GM18907 (cell line): ENCODE measurements at regions not wholly inside any gene's neighbourhood (a gene's known extent, or its start where the extent isn't known, plus 50 kb on each side); places are given as distances from the start of the nearest gene placed in this dataset.
"Not testable (repeated sequence)": the region's sequence is repeated elsewhere in the genome, so short reads cannot be mapped to it uniquely, and the experiment has no call there.

ENCODE experiments used
- ATAC-seq: cut with Tn5 transposase; IDR thresholded peaks from one replicate; pipeline ENCODE4 v1.9.1; 2021; ENCODE audit warnings: mild to moderate bottlenecking, moderate library complexity; ENCODE audit not compliant: unreplicated experiment

DNA sequence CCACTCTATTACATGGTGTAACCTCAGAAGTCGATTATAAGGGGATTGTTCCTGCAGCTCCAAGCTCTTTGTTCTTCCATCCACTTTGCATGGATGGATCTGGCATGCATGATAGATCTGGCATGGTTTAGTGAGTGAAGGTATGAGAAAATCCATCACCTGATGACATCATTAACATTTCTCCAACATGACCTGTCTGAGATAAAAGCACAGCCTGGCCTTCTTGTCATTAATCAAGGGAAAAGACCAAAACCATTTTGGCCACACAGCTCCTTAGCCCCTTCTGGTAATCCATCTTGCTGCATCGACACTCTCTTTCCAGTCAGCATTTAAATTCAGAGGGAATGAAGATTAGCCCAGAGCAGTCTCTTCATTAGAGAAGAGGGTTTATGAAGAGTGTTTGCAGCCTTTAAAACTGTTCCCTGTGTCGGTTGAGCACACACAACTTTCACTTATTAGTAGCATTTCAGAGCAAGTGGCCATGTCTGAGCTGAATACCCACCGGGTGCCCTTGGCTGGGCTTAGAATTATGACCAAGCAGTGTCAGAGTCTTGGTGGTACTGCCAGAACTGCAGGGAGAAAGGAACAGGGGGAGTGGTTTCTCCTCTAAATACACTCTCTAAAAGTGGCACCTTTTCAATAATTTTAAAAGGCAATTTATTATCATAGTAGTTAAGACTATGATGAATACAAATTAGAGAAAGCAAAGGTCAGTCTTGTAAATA, 246.0 kb downstream of the HAPSTR1 start:
- no peak for ATAC-seq

DNA sequence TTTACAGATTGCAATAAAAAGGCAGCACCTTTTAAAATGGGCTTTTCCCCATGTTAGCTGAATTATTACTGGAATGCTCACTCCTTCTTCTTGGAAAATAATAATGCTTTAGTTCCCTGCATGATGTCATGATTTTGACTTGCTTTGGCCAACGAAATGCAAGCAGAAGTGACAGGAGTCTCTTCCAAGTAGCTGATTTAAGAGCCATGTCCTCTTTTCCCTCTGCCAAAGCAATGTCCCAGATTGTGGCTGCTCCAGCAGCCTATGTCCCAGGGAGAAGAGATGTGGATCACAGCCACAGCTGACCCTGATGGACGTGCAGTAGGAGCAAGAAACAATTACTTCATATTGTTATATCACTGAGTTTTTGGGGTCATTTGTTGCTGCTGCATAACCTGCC, 246.6 kb downstream of the HAPSTR1 start:
- no peak for ATAC-seq

DNA sequence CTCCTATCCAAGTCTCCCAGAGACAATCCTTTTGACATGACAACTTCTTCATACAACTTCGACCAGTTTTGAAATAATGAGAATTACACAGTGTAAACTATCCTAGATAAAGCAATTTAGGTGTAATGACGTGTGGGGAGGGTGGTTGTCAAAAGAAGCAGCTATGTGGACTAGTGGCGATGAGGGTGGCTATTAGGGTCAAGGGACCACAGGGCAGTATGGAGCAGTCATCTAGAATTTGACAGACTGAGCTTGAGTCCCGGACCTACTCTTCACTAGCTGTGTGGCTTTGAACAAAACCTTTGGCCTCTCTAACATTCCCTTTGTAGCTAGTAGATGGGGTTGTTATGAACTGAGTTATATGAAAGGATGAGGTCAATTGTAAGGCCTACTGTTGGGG, 247.1 kb downstream of the HAPSTR1 start:
- ATAC-seq: no peak

DNA sequence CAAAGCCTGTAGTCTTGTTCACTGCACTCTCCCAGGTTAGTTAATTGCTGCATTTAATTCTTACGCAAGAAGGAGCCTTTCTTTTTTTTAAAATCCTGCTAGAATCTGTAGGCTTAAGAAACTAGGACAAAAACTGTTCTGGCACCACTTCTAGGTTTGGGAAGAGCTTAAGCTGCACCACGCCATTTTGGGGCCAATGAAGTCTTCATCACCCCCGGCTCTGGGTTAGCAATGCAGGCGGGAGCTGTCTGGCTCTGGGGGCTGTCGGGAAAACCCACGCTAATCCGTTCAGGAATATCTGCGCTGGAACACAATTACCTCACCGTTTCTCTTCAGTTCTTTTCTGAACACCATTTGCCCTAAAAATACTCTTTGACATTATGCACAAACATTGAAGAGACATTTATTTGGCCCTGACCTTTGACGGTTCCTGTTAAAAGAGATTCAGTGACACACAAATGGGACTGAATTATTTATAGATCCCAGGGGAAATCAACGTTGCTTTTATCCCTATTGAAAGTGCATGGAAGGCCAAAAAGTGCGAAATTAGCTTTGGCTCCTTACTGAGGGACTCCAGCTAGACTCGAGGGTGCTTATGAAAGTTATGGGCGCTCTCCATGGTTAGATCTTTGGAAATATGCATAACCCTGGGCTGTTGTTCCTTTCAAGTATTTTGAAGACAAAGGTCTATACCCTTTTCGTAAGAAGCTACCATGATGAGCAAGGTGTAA, 249.2 kb downstream of the HAPSTR1 start:
- ATAC-seq: no peak

DNA sequence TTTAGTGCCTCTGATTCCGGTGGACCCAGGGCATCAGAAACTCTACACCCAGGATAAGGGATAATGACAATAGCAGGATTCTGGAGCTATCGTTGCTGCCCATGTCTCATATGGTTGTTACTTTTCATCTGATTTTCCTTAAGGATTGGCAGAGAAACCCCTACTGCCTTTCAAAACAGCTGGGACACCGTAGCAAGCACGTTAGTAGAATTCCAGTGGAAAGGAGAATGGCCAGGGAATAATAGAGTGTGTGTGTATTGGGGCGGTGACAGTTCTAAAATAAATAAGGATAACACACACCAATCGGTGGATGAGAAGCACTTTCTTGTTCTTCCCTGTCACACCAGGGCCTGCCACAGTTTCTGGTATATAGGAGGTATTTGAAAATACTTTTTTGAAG, 251.8 kb downstream of the HAPSTR1 start:
- ATAC-seq: no peak

DNA sequence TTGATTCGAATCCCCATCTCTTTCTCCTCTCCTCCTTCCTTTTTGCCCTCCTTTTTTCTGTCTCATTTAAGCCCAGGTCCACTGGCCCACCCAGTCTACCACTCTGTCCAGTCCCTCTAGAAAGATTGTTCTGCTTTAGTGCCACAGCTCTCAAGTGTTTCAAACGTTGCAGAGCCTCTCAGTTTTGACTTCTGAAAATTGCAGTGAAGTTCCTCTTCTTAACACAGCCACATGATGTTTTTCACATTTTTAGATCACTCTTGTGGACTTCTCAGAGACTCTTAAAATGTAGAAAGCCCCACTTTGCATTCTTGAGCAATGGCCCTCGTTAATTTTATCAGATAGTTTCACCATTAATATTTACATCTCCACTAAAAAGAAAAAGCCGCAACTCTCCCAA, 253.1 kb downstream of the HAPSTR1 start:
- no peak for ATAC-seq

DNA sequence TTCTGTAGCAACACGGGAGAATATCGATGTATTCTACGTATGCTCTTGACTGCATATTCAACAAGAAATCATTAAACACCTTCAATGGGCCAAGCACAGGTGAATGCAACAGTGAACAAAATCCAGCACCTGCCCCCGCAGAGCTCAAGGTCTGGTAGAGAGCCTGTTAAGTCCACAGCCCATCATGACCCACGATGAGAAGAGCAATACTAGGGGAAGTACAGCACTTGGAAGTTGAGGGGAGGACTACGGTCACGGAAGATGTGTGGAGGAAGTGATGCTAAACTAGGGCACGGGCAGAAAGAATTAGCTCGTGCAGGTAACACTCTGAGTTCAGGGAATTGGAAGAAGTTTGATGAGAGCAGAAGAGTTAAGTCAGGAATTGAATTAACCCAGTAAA, 253.6 kb downstream of the HAPSTR1 start:
- no peak for ATAC-seq

DNA sequence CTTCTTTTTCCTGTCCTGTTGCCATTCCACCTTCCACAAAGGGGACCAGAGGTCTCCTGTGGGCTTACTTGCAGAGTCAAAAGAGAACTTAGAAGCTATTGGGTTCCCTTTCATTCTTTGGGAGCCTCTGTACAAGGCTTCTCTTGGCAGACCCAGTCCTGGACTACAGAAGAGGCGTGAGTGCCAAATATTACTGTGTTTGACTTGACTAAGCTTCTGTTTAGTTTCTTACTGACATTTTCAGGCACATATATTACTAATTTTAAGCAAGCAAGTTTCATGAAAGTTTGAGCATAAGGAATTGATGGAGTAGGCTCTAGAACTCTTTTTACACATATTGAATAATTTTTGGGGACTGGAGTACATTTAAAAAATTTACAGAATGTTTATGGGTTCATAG, 254.4 kb downstream of the HAPSTR1 start:
- no peak for ATAC-seq

DNA sequence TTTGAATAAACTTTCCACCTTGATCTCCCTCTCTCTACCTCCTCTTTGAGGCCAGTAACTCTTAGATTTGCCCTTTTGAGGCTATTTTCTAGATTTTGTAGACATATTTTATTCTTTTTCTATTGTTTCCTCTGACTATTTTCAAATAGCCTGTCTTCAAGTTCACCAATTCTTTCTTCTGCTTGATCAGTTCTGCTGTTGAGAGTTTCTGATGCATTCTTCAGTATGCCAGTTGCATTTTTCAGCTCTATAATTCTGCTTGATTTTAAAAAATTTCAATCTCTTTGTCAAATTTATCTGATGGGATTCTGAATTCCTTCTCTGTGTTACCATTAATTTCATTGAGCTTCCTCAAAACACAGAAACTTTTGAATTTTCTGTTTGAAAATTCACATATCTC, 257.5 kb downstream of the HAPSTR1 start:
- ATAC-seq: no peak

DNA sequence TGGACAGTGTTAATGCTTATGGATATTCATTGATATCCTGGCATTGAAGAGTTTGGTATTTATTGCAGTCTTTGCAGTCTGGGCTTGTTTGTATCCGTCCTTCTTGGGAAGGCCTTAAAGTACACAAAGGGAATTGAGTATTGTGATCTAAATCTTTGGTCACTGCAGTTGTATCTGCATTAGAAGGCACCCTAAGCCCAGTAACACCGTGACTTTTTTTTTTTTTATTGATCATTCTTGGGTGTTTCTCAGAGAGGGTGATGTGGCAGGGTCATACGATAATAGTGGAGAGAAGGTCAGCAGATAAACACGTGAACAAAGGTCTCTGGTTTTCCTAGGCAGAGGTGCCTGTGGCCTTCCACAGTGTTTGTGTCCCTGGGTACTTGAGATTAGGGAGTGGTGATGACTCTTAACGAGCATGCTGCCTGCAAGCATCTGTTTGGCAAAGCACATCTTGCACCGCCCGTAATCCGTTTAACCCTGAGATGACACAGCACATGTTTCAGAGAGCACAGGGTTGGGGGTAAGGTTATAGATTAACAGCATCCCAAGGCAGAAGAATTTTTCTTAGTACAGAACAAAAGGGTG, 258.0 kb downstream of the HAPSTR1 start:
- ATAC-seq: not testable (repeated sequence)

DNA sequence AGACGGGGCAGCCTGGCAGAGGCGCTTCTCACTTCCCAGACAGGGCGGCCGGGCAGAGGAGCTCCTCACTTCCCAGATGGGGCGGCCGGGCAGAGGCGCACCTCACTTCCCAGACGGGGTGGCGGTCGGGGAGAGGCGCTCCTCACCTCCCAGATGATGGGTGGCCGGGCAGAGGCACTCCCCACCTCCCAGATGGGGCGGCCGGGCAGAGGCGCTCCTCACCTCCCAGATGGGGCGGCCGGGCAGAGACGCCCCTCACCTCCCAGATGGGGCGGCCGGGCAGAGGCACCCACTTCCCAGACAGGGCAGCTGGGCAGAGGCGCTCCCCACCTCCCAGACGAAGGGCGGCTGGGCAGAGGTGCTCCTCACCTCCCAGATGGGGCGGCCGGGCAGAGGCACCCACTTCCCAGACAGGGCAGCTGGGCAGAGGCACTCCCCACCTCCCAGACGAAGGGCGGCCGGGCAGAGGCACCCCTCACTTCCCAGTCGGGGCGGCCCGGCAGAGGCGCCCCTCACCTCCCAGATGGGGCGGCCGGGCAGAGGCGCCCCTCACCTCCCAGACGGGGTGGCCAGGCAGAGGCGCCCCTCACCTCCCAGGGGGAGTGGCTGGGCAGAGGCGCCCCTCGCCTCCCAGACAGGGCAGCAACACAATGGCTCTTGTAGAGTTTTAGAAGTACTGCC, 258.8 kb downstream of the HAPSTR1 start:
- not testable (repeated sequence) for ATAC-seq

DNA sequence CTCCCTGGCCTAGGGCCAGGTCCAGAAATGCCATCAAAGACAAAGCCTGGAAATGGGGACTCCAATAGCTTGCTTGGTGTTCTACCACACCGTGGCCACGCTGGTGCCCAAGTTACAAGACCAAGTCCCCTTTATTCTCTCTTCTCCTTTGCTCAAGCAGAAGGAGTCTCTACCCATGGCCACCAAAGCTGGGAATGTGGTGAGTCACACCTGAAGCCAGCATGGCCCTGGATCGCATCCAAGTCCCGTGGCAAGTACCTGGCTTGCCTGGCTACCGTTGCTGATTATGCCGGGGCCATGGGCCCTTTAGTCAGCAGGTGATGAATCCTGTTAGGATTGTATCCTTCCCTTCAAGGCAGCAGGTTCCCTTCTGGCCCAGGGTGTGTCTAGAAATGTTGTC, 260.0 kb downstream of the HAPSTR1 start:
- ATAC-seq: no peak

DNA sequence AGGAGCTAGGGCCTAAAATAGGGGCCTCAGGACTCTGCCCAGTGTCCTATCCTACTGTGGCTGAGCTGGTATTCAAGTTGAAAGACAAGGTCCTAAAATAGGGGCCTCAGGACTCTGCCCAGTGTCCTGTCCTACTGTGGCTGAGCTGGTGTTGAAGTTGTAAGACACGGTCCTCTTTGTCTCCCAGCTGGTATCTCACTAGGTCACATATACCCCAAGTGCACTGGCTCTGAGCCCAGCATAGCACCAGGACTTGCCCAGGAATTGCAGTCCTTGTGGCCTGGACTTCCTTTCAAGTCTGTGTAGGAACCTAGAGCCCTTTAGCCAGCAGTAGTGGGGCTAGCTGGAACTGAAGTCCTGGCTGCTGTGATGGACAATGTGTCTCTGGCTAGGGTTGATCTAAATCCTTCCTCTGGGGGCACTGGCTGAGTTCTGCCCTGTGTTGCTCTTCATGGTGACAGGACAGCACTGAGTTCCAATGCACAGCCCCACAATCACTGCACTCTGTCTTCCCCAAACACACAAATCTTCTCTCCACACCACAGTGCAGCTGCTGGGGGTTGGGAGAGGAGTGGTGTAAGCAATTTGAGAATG, 260.5 kb downstream of the HAPSTR1 start:
- no peak for ATAC-seq

DNA sequence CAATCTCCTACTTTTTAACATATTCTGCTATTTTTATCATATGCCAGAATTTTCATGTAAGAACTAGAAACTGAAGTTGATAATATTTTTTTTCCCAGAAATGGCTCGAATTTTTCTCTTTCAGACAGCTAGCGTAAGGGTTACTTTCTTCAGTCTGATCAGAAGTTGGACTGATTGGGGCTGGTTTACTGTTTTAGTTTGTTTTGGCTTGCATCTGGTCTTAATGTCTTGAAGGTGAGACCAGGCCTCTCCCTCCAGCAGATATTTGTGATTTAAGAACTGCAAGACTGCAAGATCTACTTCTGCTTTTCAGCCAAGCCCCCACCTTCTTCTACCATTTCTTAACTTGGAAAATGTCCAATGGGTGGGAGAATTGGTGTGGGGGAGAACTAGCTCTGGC, 266.4 kb downstream of the HAPSTR1 start:
- ATAC-seq: no peak

DNA sequence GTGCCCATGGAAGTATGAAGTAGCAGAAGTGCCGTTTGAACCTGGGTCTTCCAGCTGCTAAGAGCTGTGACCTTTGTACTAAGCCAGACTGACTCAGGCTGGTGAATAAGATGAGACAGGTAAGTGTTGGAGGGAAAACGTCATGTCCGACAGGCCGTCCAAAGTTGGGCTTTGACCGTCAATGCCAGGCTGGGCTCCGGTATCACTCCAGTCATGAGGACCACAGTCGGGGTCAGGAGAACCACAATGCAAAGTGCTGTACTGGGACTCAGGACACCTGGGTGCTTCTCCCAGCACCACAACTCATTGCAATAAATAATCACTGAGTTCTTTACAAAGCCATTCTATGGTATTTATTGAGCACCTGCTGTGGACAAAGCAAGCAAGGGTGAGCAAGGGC, 268.6 kb downstream of the HAPSTR1 start:
- ATAC-seq: no peak

DNA sequence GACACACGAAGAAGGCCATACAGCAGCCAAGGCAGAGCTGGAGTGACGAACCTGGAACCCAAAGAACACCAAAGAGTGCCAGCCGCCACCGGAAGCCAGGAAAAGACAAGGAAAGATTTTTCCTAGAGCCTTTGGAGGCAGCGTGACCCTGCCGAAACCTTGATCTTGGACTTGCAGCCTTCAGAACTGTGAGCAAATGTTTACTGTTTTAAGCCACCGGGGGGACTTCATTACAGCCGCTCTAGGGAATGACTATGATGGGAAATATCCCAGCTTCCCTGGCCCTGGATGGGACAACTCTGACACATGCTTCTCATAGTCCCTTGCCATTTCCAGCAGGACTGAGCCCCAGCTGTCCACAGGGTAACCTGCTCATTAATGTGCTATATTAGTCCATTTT, 270.6 kb downstream of the HAPSTR1 start:
- ATAC-seq: no peak

DNA sequence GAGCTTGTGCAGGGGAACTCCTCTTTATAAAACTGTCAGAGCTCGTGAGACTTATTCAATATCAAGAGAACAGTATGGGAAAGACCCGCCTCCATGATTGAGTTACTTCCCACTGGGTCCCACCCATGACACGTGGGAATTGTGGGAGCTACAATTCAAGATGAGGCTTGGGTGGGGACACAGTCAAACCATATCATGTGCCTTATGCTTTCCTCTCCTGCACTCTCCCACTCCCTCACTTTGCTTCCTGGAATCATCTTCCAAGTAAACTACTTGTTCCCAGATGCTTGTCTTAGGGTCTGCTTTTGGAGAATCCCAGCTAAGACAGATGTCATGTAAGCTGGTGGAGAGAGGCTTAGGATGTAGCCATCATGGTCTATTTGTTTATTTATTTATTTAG, 271.2 kb downstream of the HAPSTR1 start:
- ATAC-seq: no peak

DNA sequence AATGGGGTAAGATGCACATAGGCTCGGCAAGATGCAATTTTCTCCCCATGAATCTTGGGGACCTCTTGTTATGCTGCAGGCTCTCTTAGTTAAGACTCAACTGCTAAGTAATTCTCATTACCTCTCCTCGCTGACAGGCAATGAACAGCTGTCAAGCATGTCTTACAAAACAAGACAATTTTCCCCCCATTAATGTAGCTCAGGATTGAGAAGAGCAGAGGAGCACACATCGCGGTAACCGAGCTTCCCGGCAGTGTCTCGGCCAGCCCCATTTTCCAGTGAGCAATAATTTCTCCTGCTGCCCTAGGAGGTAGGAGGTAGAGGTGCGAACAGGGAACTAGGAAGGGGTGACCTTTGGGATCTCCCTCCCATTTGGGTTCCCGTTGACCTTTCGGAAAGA, 272.1 kb downstream of the HAPSTR1 start:
- ATAC-seq: no peak

DNA sequence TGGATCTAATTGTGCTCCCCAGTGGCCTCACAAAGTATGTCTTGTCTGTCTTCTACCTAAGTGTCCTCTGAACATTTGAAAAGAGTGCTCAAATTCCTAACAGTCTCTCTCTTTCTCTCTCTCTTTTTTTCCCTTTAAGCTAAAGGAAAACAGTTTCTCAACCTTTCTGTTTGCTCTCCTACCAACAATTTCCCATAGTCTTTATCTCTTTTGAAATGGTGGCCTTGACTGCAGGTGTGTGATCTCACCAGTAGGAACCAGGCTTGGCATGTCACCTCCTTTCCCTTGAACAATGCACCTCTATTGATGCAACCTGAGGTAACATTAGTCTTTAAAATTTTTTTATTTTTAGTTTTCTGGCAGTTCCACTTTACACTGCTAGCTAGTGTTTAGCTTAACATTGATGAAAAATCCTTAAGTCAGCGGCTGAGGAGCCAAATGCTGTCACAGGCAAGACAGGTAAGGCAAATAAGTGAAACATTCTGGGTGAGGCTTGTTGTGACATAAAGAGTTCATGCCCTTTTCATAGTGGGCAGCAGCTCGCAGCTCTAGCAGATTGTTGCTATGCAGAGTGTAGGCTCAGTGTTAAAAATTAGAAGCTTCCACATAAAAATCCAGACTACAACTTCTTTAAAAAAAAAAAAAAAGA, 273.4 kb downstream of the HAPSTR1 start:
- no peak for ATAC-seq

DNA sequence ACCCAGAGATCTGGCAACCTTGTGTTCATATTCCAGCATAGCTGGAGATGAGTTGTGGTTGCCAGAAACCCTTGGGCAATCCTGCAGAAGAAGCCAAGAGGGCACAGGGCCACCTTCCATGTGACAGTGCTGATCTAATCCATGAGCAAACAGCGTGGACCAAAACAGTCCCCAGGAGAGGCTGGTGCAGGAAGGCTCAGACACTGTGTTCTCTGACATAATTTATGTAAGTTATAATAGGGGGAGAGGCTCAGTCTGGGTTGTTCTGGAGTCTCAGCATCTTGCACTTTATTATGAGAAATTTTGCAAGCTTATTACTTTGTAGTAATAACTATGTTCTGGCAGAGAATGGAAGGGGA, 273.9 kb downstream of the HAPSTR1 start:
- ATAC-seq: no peak
